GM12878 (cell line): ENCODE measurements at regions not wholly inside any gene's neighbourhood (a gene's known extent, or its start where the extent isn't known, plus 50 kb on each side); places are given as distances from the start of the nearest gene placed in this dataset.

Experiments used
- EZH2 ChIP-seq: IDR thresholded peaks from 2 replicates; pipeline ENCODE4 v1.6.1; 2012; ENCODE audit warnings: low read depth, mild to moderate bottlenecking, control low read depth, inconsistent platforms, low read length, borderline replicate concordance; ENCODE audit not compliant: control insufficient read depth
- NRF1 ChIP-seq: conservative IDR thresholded peaks from 2 replicates; pipeline ENCODE4 v1.6.1; 2011; ENCODE audit warnings: mild to moderate bottlenecking, low read depth, low read length, improper control_type of control experiment
- POLR2A ChIP-seq: IDR thresholded peaks from 2 replicates; pipeline ENCODE4 v1.6.1; 2011; ENCODE audit warnings: low read depth, mild to moderate bottlenecking, low read length
- POLR2AphosphoS5 ChIP-seq: IDR thresholded peaks from 2 replicates; pipeline ENCODE4 v1.6.1; 2011; ENCODE audit warnings: mild to moderate bottlenecking, low read length, inconsistent platforms

- TF ChIP-seq NRF1 (no peak), POLR2AphosphoS5 (no peak), POLR2A (no peak), EZH2 (no peak)
Measured at GRCh38 chr2:16252891-16253290, 312.5 kb downstream of the MYCN start.
